Endothelial cell of umbilical vein (primary cell): ENCODE measurements at regions not wholly inside any gene's neighbourhood (a gene's known extent, or its start where the extent isn't known, plus 50 kb on each side); places are given as distances from the start of the nearest gene placed in this dataset.

ENCODE experiments used
- BruUV-seq: library from RNA; stranded (reverse); fragments of 400-500 nt; replicated peaks from 2 replicates; lab custom pipeline; 2021; lab: Mats Ljungman, UMichigan
- CTCF ChIA-PET: fragments of 300-600, 350-600 bp; sonication (Branson Sonifier 250); formaldehyde crosslinking; loops from one replicate; lab custom pipeline; 2021; ENCODE audit warnings: antibody characterized with exemption, inconsistent platforms; lab: Charles Lee
- POLR2A ChIA-PET: fragments of 300-600, 350-600 bp; sonication (Branson Sonifier 250); formaldehyde crosslinking; loops from one replicate; lab custom pipeline; 2021; ENCODE audit warnings: antibody characterized with exemption, inconsistent platforms; lab: Charles Lee
- DNase-seq: peaks from one replicate; pipeline ENCODE4 v3.0.0-alpha.2; 2011; ENCODE audit warnings: low read depth, low spot score
- FAIRE-seq: peaks from 2 replicates; lab custom pipeline; 2011; peaks lifted over from hg19 to GRCh38; lab: Jason Lieb, UNC
- H2AFZ ChIP-seq: 2 replicates; pipeline ENCODE4 v1.6.0; 2012; ENCODE audit warnings: low read depth, low read length, control low read depth, inconsistent platforms
- H3K27ac ChIP-seq: 2 replicates; pipeline ENCODE4 v1.5.1; 2011; ENCODE audit warnings: low read depth, mild to moderate bottlenecking, control low read depth, low read length, moderate library complexity; ENCODE audit not compliant: insufficient read depth
- H3K27me3 ChIP-seq, 2 experiments: 2 replicates each; pipeline versions ENCODE4 v1.6.0 to v1.6.1; 2011; ENCODE audit warnings: low read length in 2 of 2, mixed read lengths in 1 of 2; ENCODE audit not compliant: control insufficient read depth in 2 of 2, insufficient read depth in 2 of 2
- H3K36me3 ChIP-seq, 2 experiments: 2 replicates in 1 of 2; 3 replicates in 1 of 2; pipeline ENCODE4 v1.5.1; 2011; ENCODE audit warnings: low read length in 2 of 2, mild to moderate bottlenecking in 1 of 2, moderate library complexity in 1 of 2; ENCODE audit not compliant: control insufficient read depth in 2 of 2, insufficient read depth in 2 of 2; ENCODE audit errors: extremely low read depth in 1 of 2
- H3K4me1 ChIP-seq: 3 replicates; pipeline ENCODE4 v1.5.1; 2011; ENCODE audit warnings: mild to moderate bottlenecking, low read length; ENCODE audit not compliant: control insufficient read depth, insufficient read depth; ENCODE audit errors: extremely low read depth
- H3K4me2 ChIP-seq: 2 replicates; pipeline ENCODE4 v1.6.1; 2011; ENCODE audit warnings: low read length, control low read depth, mixed read lengths; ENCODE audit not compliant: insufficient read depth
- H3K4me3 ChIP-seq, 3 experiments: fragments of 200-600 bp in 1 of 3; sonication (generic), shearing (Covaris generic) in 1 of 3; replicated peaks in 1 of 3; 2 replicates each; pipeline ENCODE4 v1.5.1; 2011 to 2016; ENCODE audit warnings: control low read depth in 3 of 3, low read length in 3 of 3, mild to moderate bottlenecking in 2 of 3, inconsistent platforms in 1 of 3, low read depth in 1 of 3, moderate library complexity in 1 of 3; ENCODE audit not compliant: insufficient read depth in 1 of 3
- H3K79me2 ChIP-seq: 2 replicates; pipeline ENCODE4 v1.6.0; 2012; ENCODE audit warnings: low read length, inconsistent platforms; ENCODE audit not compliant: control insufficient read depth, insufficient read depth
- H3K9ac ChIP-seq: replicated peaks from 2 replicates; pipeline ENCODE3; 2011; ENCODE audit warnings: low read length, control low read depth; ENCODE audit not compliant: insufficient read depth; ENCODE audit errors: extremely low read depth
- H3K9me1 ChIP-seq: replicated peaks from 3 replicates; pipeline ENCODE4 v1.6.0; 2011; ENCODE audit warnings: mild to moderate bottlenecking, low read length; ENCODE audit not compliant: control insufficient read depth, insufficient read depth; ENCODE audit errors: extremely low read depth
- H3K9me3 ChIP-seq: replicated peaks from 2 replicates; pipeline ENCODE4 v1.5.1; 2012; ENCODE audit warnings: low read length, inconsistent platforms; ENCODE audit not compliant: control insufficient read depth, insufficient read depth
- H4K20me1 ChIP-seq: replicated peaks from 2 replicates; pipeline ENCODE3; 2011; ENCODE audit warnings: mild to moderate bottlenecking, low read length; ENCODE audit not compliant: control insufficient read depth, insufficient read depth; ENCODE audit errors: extremely low read depth
- EZH2 ChIP-seq: IDR thresholded peaks from 2 replicates; pipeline ENCODE4 v1.6.1; 2012; ENCODE audit warnings: borderline replicate concordance, low read depth, mild to moderate bottlenecking, moderate library complexity, low read length, inconsistent platforms; ENCODE audit not compliant: severe bottlenecking
- FOS ChIP-seq: IDR thresholded peaks from 2 replicates; pipeline ENCODE4 v1.6.1; 2011; ENCODE audit warnings: mild to moderate bottlenecking, low read length, moderate library complexity, borderline replicate concordance; ENCODE audit not compliant: insufficient read depth
- GATA2 ChIP-seq: IDR thresholded peaks from 2 replicates; pipeline ENCODE4 v1.7.0; 2011; ENCODE audit warnings: low read depth, mild to moderate bottlenecking, moderate library complexity, mixed read lengths, low read length; ENCODE audit not compliant: insufficient read length, insufficient read depth
- JUN ChIP-seq: IDR thresholded peaks from 2 replicates; pipeline ENCODE4 v1.6.1; 2011; ENCODE audit warnings: borderline replicate concordance, low read depth; ENCODE audit not compliant: insufficient read length, insufficient read depth
- MYC ChIP-seq: IDR thresholded peaks from one replicate; pipeline ENCODE4 v1.6.1; 2011; ENCODE audit warnings: mild to moderate bottlenecking, low read depth, low read length
- POLR2A ChIP-seq: IDR thresholded peaks from 2 replicates; pipeline ENCODE4 v1.6.1; 2012; ENCODE audit warnings: low read depth, mild to moderate bottlenecking, control low read depth, low read length
- POLR2AphosphoS5 ChIP-seq: IDR thresholded peaks from 2 replicates; pipeline ENCODE4 v1.6.1; 2012; ENCODE audit warnings: low read depth, mild to moderate bottlenecking, control low read depth, low read length, moderate library complexity; ENCODE audit not compliant: insufficient read depth
- dilution Hi-C: fragments of 300-500 bp; cut with MboI; formaldehyde crosslinking; loops from one replicate; pipeline ENCODE4 v1.15.0; 2019; ENCODE audit warnings: low sequenced_read_pairs; ENCODE audit not compliant: extremely low pct_ligation_motif_present
- intact Hi-C: fragments of 100-400 bp; cut with micrococcal nuclease; formaldehyde crosslinking; loops from one replicate; pipeline ENCODE4 v1.10.0; 2022
- TF ChIP-seq, protein P1 (sequence below), 2 donors: IDR thresholded peaks; 1 replicate in 1 of 2; 2 replicates in 1 of 2; pipeline ENCODE4 v1.5.1; 2011; ENCODE audit warnings: low read length in 2 of 2, mild to moderate bottlenecking in 2 of 2, moderate library complexity in 2 of 2, control low read depth in 1 of 2, inconsistent platforms in 1 of 2, low read depth in 1 of 2; ENCODE audit not compliant: insufficient read depth in 1 of 2; ENCODE audit errors: extremely low read depth in 1 of 2
- TF ChIP-seq, protein P2 (sequence below): IDR thresholded peaks from 2 replicates; pipeline ENCODE4 v1.6.1; 2011; ENCODE audit not compliant: insufficient read depth, insufficient read length

DNA sequence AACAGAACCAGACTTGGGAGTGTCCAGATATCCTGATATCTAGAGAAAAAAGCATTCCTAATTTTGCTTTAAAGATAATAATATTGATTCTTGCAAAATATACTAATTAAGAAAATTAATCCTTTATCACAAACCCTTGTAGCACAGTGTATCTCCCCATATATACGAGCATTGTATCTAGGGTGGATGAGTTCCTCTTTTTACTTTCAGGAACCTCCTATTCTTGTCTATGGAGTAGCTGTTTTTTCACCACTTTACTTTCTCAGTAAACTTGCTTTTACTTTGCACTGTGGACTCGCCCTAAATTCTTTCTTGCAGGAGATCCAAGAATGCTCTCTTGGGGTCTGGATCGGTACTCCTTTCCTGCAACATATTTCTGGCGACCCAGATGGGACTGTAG lies 103.9 kb downstream of the GLUD2 start:
- DNase-seq (no peak), FAIRE-seq (no peak)
- ChIA-PET CTCF (no interaction called here), POLR2A (no interaction called here)
- Histone ChIP-seq H3K4me2 (no peak overlapping the region), H3K79me2 (no peaks in the 10 kb centered on the region), H3K4me1 (no peaks in the 10 kb centered on the region), H3K9me3 (no peaks in the 10 kb centered on the region), H3K4me3 (no peak overlapping the region), H2AFZ (no peak overlapping the region), H3K36me3 (no peaks in the 10 kb centered on the region), H3K27ac (no peak overlapping the region), H3K9ac (no peak overlapping the region), H3K9me1 (no peaks in the 10 kb centered on the region), H4K20me1 (no peaks in the 10 kb centered on the region), H3K27me3 (no peaks in the 10 kb centered on the region)
- TF ChIP-seq EZH2 (no peak), JUN (no peak), GATA2 (no peak), FOS (no peak)
- no TSS peak for BruUV-seq
- intact Hi-C loops (no loop called here), dilution Hi-C loops (no loop called here)

DNA sequence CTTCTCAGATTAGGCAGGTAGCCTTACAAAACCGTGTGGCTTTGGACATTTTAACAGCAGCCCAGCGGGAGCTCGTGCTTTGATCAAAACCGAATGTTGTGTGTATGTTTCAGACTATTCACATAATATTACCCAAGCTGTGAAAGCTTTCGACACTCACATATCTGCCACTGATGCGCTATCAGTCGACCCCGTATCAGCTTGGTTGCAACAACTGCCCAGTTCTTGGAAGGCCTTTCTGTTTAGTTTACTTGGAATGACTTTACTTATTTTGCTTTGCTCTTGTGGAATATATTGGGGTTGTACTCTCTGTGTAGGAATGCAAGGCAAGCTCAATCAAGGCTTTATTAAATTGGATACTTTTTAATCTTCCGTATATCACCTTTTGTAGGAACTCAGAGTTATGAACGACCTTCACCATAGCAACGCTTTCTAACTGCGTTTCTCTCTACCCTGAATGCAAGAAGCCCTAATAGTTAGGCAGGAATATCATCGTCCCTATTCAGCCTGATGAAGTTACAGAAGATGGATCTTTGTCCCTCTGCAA lies 107.5 kb downstream of the GLUD2 start:
- no peak overlapping the region for H3K9ac ChIP-seq
- no peaks in the 10 kb centered on the region for H3K4me1 ChIP-seq
- dilution Hi-C loops (no loop called here), intact Hi-C loops (no loop called here)
- CTCF ChIA-PET = no interaction called here
- DNase-seq (no peak), FAIRE-seq (no peak)
- H3K9me3 ChIP-seq = no peaks in the 10 kb centered on the region
- H3K4me3 ChIP-seq = no peak overlapping the region
- H2AFZ ChIP-seq = no peak overlapping the region
- BruUV-seq = no TSS peak
- H3K9me1 ChIP-seq = no peaks in the 10 kb centered on the region
- no peak overlapping the region for H3K4me2 ChIP-seq
- no peaks in the 10 kb centered on the region for H3K27me3 ChIP-seq
- no peaks in the 10 kb centered on the region for H3K36me3 ChIP-seq
- H3K79me2 ChIP-seq = no peaks in the 10 kb centered on the region
- no peak for TF ChIP-seq POLR2AphosphoS5
- no peak for TF ChIP-seq JUN
- no peak for TF ChIP-seq POLR2A
- TF ChIP-seq, protein P1, sequence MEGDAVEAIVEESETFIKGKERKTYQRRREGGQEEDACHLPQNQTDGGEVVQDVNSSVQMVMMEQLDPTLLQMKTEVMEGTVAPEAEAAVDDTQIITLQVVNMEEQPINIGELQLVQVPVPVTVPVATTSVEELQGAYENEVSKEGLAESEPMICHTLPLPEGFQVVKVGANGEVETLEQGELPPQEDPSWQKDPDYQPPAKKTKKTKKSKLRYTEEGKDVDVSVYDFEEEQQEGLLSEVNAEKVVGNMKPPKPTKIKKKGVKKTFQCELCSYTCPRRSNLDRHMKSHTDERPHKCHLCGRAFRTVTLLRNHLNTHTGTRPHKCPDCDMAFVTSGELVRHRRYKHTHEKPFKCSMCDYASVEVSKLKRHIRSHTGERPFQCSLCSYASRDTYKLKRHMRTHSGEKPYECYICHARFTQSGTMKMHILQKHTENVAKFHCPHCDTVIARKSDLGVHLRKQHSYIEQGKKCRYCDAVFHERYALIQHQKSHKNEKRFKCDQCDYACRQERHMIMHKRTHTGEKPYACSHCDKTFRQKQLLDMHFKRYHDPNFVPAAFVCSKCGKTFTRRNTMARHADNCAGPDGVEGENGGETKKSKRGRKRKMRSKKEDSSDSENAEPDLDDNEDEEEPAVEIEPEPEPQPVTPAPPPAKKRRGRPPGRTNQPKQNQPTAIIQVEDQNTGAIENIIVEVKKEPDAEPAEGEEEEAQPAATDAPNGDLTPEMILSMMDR (IDR thresholded peaks at IDR 0.05; ENCODE audit: extremely low read depth in 1 of 2, insufficient read depth in 1 of 2, low read depth in 1 of 2, low read length in 2 of 2) = no peak
- TF ChIP-seq, protein P2, sequence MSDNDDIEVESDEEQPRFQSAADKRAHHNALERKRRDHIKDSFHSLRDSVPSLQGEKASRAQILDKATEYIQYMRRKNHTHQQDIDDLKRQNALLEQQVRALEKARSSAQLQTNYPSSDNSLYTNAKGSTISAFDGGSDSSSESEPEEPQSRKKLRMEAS = no peak
- no peak for TF ChIP-seq MYC
- no peak for TF ChIP-seq GATA2
- no peak for TF ChIP-seq FOS
- TF ChIP-seq EZH2 = no peak
- POLR2A ChIA-PET = no interaction called here
- no peaks in the 10 kb centered on the region for H4K20me1 ChIP-seq
- H3K27ac ChIP-seq = no peak overlapping the region
